ENCODE measurements at regions not wholly inside any gene's neighbourhood (a gene's known extent, or its start where the extent isn't known, plus 50 kb on each side); places are given as distances from the start of the nearest gene placed in this dataset.

DNA sequence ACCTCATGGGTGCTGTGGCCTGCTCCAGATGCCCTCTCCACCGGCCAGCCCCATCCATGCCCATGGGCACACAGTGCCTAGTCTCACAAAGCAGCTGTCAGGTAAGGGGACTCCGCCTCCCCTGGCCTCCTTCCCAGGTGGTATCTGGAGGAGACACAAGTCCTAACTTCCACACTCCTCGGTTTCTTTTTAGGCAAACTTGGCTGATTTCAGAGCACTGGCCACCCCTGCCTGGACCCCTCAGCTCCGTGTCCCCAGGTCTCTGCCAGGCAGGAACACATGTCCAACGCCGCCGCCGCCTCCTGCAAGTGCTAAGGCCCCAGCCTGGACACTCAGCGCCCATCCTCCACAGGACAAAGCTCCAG, 324.1 kb upstream of the DIO3 start:
- TF ChIP-seq, protein P1, sequence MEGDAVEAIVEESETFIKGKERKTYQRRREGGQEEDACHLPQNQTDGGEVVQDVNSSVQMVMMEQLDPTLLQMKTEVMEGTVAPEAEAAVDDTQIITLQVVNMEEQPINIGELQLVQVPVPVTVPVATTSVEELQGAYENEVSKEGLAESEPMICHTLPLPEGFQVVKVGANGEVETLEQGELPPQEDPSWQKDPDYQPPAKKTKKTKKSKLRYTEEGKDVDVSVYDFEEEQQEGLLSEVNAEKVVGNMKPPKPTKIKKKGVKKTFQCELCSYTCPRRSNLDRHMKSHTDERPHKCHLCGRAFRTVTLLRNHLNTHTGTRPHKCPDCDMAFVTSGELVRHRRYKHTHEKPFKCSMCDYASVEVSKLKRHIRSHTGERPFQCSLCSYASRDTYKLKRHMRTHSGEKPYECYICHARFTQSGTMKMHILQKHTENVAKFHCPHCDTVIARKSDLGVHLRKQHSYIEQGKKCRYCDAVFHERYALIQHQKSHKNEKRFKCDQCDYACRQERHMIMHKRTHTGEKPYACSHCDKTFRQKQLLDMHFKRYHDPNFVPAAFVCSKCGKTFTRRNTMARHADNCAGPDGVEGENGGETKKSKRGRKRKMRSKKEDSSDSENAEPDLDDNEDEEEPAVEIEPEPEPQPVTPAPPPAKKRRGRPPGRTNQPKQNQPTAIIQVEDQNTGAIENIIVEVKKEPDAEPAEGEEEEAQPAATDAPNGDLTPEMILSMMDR (IDR thresholded peaks at IDR 0.05; ENCODE audit: borderline replicate concordance, extremely low read depth, low read length, poor library complexity, severe bottlenecking): no peak
- no peak for TF ChIP-seq EZH2 (IDR thresholded peaks at IDR 0.05; ENCODE audit: borderline replicate concordance, low read depth, low read length, severe bottlenecking)
